ENCODE measurements at regions not wholly inside any gene's neighbourhood (a gene's known extent, or its start where the extent isn't known, plus 50 kb on each side); places are given as distances from the start of the nearest gene placed in this dataset.

DNA sequence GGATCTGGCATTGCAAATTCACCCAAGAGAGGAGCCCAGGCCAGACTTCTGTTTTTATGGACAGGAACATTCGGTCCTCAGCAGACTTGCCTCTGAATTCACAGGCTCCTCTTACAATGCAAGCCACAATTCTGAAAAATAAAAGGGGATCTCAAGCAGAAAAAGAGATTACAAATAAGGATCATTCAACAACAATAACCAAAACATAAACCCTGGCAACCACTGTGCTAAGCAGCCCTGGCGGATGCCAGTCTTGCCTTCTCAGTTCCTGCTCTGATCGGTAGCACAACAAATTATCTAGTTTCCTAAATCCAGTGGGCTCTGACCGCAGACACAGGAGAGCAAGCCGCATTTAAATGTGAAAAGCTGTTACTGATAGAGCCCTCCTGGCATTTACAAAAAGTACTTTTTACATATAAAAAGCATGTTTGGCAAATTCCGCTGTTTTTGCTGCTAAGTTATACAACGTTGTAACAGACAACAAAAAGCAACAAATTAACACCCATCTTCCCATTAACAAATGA lies 123.4 kb upstream of the FOXD3 start:
- TF ChIP-seq YY1 (IDR thresholded peaks at IDR 0.05; ENCODE audit: insufficient read depth, insufficient read length): no peak
- no peak for TF ChIP-seq ZNF274 (IDR thresholded peaks at IDR 0.05; ENCODE audit: low read depth, low read length)

All from NT2/D1 (cell line).